GM23338 (cell line): ENCODE measurements at regions not wholly inside any gene's neighbourhood (a gene's known extent, or its start where the extent isn't known, plus 50 kb on each side); places are given as distances from the start of the nearest gene placed in this dataset.

Source experiments
- ATAC-seq: fragments of 200-7000 bp; cut with Tn5 transposase; 3 replicates; pipeline ENCODE4 v1.9.1; 2020
- DNase-seq: peaks from one replicate; pipeline ENCODE4 v3.0.0-alpha.2; 2015; ENCODE audit warnings: low spot score
- H2AFZ ChIP-seq: fragments of 200-600 bp; sonication (generic); 2 replicates; pipeline ENCODE4 v1.8.0; 2016; ENCODE audit warnings: antibody characterized with exemption, mild to moderate bottlenecking, moderate library complexity
- H3F3A ChIP-seq: fragments of 200-600 bp; sonication (generic); replicated peaks from 2 replicates; pipeline ENCODE4 v1.8.0; 2017; ENCODE audit warnings: antibody characterized with exemption, mixed run types, low read depth
- H3K27ac ChIP-seq: fragments of 200-600 bp; sonication (generic); 2 replicates; pipeline ENCODE4 v1.6.1; 2016; ENCODE audit warnings: low read depth
- H3K27me3 ChIP-seq: fragments of 200-600 bp; sonication (generic); 2 replicates; pipeline ENCODE4 v1.8.0; 2016; ENCODE audit warnings: mild to moderate bottlenecking, mixed run types, moderate library complexity; ENCODE audit not compliant: insufficient read depth
- H3K36me3 ChIP-seq: fragments of 200-600 bp; sonication (generic); 2 replicates; pipeline ENCODE4 v1.8.0; 2016; ENCODE audit warnings: mild to moderate bottlenecking; ENCODE audit not compliant: insufficient read depth
- H3K4me1 ChIP-seq: fragments of 200-600 bp; sonication (generic); 2 replicates; pipeline ENCODE4 v1.8.0; 2016; ENCODE audit warnings: mild to moderate bottlenecking, moderate library complexity; ENCODE audit not compliant: insufficient read depth
- H3K4me2 ChIP-seq: fragments of 200-600 bp; sonication (generic); 2 replicates; pipeline ENCODE4 v1.7.1; 2017; ENCODE audit warnings: mixed run types
- H3K4me3 ChIP-seq: fragments of 200-600 bp; sonication (generic); 2 replicates; pipeline ENCODE4 v1.6.1; 2016; ENCODE audit warnings: mixed run types
- H3K79me2 ChIP-seq: fragments of 200-600 bp; sonication (generic); replicated peaks from 2 replicates; pipeline ENCODE4 v1.8.0; 2017; ENCODE audit warnings: mild to moderate bottlenecking; ENCODE audit not compliant: insufficient read depth
- H3K9me2 ChIP-seq: fragments of 200-600 bp; sonication (generic); 2 replicates; pipeline ENCODE4 v1.8.0; 2017; ENCODE audit not compliant: insufficient read depth
- H4K20me1 ChIP-seq: fragments of 200-600 bp; sonication (generic); replicated peaks from 2 replicates; pipeline ENCODE4 v1.8.0; 2017; ENCODE audit warnings: mild to moderate bottlenecking; ENCODE audit not compliant: insufficient read depth
- H3K27ac Mint-ChIP-seq: 2 replicates; pipeline ENCODE4 v1.8.0; 2020; ENCODE audit warnings: inconsistent platforms, mild to moderate bottlenecking, moderate library complexity, mixed read lengths
- H3K27me3 Mint-ChIP-seq: 3 replicates; pipeline ENCODE4 v1.8.0; 2022; ENCODE audit warnings: low read depth, mild to moderate bottlenecking, moderate library complexity, mixed read lengths, inconsistent platforms; ENCODE audit not compliant: insufficient read depth, poor library complexity
- H3K36me3 Mint-ChIP-seq: 3 replicates; pipeline ENCODE4 v1.8.0; 2021; ENCODE audit warnings: low read depth, mild to moderate bottlenecking, inconsistent platforms, moderate library complexity, mixed read lengths
- H3K4me1 Mint-ChIP-seq: 3 replicates; pipeline ENCODE4 v1.8.0; 2020; ENCODE audit warnings: mild to moderate bottlenecking, inconsistent platforms, mixed read lengths
- H3K4me3 Mint-ChIP-seq: 3 replicates; pipeline ENCODE4 v1.8.0; 2021; ENCODE audit warnings: moderate library complexity, mild to moderate bottlenecking, inconsistent platforms, mixed read lengths
- H3K9me3 Mint-ChIP-seq: 3 replicates; pipeline ENCODE4 v1.8.0; 2020; ENCODE audit warnings: moderate library complexity, mild to moderate bottlenecking, inconsistent platforms, mixed read lengths
- CREB1 ChIP-seq: fragments of 250-450 bp; sonication (Bioruptor Pico); IDR thresholded peaks from 2 replicates; pipeline ENCODE4 v1.5.0; 2020; ENCODE audit warnings: low read depth, mild to moderate bottlenecking, moderate library complexity
- EZH2 ChIP-seq: fragments of 200-600 bp; sonication (generic); IDR thresholded peaks from one replicate; pipeline ENCODE4 v1.8.0; 2017; ENCODE audit warnings: antibody characterized with exemption, mild to moderate bottlenecking, low read depth; ENCODE audit not compliant: unreplicated experiment
- JUNB ChIP-seq: IDR thresholded peaks from one replicate; pipeline ENCODE4 v1.6.1; 2016; ENCODE audit warnings: antibody characterized with exemption; ENCODE audit not compliant: unreplicated experiment
- POLR2AphosphoS5 ChIP-seq: IDR thresholded peaks from 2 replicates; pipeline ENCODE4 v1.6.1; 2016; ENCODE audit warnings: antibody characterized with exemption, low read depth
- STAT1 ChIP-seq: IDR thresholded peaks from one replicate; pipeline ENCODE4 v1.6.1; 2016; ENCODE audit warnings: antibody characterized with exemption; ENCODE audit not compliant: unreplicated experiment
- ZNF114 ChIP-seq: fragments of 250-450 bp; sonication (Bioruptor Pico); IDR thresholded peaks from 2 replicates; pipeline ENCODE4 v1.5.0; 2020; ENCODE audit warnings: mild to moderate bottlenecking, moderate library complexity
- ZNF331 ChIP-seq: fragments of 250-450 bp; sonication (Bioruptor Pico); IDR thresholded peaks from 2 replicates; pipeline ENCODE4 v1.5.0; 2020; ENCODE audit warnings: low read depth, mild to moderate bottlenecking, moderate library complexity
- TF ChIP-seq, protein P1 (sequence below): IDR thresholded peaks from one replicate; pipeline ENCODE4 v1.6.1; 2018; ENCODE audit warnings: antibody characterized with exemption; ENCODE audit not compliant: unreplicated experiment
- TF ChIP-seq, protein P2 (sequence below): fragments of 250-450 bp; sonication (Bioruptor Pico); IDR thresholded peaks from 2 replicates; pipeline ENCODE4 v1.5.0; 2020; ENCODE audit warnings: mild to moderate bottlenecking, moderate library complexity
- TF ChIP-seq, protein P3 (sequence below), 2 experiments: fragments of 200-600 bp in 1 of 2; sonication (generic) in 1 of 2; conservative IDR thresholded peaks; 2 replicates each; pipeline versions ENCODE4 v1.5.1 to v1.6.1; 2016 to 2017; ENCODE audit warnings: antibody characterized with exemption in 2 of 2, low read depth in 2 of 2, mild to moderate bottlenecking in 2 of 2, moderate library complexity in 1 of 2

DNA sequence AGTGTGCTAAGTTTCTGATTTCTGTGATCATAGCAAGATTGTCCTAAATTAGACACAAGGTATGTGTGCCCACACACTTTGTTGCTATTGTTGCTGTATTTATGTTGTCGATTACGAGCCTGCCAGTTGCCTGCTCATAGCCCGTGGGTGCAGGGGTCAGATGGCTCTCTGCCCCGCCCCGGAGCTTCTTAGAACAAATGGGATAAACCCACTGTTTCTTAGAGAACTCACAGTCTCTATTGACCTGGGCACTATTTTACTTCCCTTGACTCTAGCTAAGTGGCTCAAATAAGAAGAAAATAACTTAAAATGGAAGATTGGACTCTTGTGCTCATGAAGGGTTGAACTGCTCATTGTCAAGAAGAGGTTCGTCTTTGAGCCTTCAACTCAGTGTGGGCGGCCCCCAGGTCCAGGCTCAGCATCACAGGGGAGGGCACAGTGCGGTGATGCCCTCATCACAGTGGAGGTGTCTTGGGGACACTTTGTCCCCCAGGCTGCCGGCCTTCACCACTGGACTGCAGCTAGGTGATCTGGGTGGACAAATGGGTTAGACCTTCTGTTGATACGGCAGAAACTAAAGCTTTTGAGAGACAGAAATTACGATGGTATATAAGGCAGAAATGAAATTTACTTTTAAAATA, 155.5 kb downstream of the TENT4A start:
- Mint-ChIP-seq H3K4me3 (no peak overlapping the region), H3K9me3 (peaks cover 5% of the 10 kb centered on the region), H3K36me3 (peaks cover 4% of the 10 kb centered on the region; the same call in 2 of the 3 replicates), H3K27ac (no peak overlapping the region), H3K4me1 (no peaks in the 10 kb centered on the region), H3K27me3 (peaks cover 1% of the 10 kb centered on the region)
- Histone ChIP-seq H3K9me2 (peaks cover 5% of the 10 kb centered on the region; the same call in 1 of the 2 replicates), H2AFZ (no peak overlapping the region), H3K27ac (no peak overlapping the region), H3F3A (no peaks in the 10 kb centered on the region), H3K4me3 (no peak overlapping the region), H3K27me3 (no peaks in the 10 kb centered on the region), H3K79me2 (no peaks in the 10 kb centered on the region), H4K20me1 (no peaks in the 10 kb centered on the region), H3K36me3 (no peaks in the 10 kb centered on the region), H3K4me2 (no peak overlapping the region), H3K4me1 (no peaks in the 10 kb centered on the region)
- TF ChIP-seq EZH2: no peak
- no peak for TF ChIP-seq ZNF114 (CRISPR knock-in tag)
- no peak for TF ChIP-seq POLR2AphosphoS5
- TF ChIP-seq, protein P1, sequence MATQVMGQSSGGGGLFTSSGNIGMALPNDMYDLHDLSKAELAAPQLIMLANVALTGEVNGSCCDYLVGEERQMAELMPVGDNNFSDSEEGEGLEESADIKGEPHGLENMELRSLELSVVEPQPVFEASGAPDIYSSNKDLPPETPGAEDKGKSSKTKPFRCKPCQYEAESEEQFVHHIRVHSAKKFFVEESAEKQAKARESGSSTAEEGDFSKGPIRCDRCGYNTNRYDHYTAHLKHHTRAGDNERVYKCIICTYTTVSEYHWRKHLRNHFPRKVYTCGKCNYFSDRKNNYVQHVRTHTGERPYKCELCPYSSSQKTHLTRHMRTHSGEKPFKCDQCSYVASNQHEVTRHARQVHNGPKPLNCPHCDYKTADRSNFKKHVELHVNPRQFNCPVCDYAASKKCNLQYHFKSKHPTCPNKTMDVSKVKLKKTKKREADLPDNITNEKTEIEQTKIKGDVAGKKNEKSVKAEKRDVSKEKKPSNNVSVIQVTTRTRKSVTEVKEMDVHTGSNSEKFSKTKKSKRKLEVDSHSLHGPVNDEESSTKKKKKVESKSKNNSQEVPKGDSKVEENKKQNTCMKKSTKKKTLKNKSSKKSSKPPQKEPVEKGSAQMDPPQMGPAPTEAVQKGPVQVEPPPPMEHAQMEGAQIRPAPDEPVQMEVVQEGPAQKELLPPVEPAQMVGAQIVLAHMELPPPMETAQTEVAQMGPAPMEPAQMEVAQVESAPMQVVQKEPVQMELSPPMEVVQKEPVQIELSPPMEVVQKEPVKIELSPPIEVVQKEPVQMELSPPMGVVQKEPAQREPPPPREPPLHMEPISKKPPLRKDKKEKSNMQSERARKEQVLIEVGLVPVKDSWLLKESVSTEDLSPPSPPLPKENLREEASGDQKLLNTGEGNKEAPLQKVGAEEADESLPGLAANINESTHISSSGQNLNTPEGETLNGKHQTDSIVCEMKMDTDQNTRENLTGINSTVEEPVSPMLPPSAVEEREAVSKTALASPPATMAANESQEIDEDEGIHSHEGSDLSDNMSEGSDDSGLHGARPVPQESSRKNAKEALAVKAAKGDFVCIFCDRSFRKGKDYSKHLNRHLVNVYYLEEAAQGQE: no peak
- no peak for TF ChIP-seq STAT1
- TF ChIP-seq ZNF331 (CRISPR knock-in tag): no peak
- TF ChIP-seq CREB1 (CRISPR knock-in tag): no peak
- no peak for DNase-seq
- no peak for ATAC-seq

DNA sequence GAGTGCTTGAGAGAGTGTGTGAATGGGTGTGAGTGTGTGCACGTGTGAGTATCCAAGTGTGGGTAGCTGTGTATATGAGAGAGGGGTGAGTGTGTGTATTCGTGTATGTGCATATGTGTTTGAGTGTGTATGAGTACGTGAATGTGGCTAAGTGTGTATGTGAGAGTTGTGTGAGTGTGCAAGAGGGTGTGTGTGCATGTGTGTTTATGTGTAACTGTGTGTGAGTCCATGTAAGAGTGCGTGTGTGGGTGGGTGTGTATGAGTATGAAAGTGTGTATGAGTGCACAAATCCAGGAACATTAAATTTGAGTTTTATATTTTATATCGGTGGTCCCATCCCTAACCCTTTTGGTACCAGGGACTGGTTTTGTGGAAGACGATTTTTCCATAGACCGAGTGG, 156.4 kb downstream of the TENT4A start:
- H2AFZ ChIP-seq: no peak overlapping the region
- peaks cover 4% of the 10 kb centered on the region; the same call in 2 of the 3 replicates for H3K36me3 Mint-ChIP-seq
- no peak overlapping the region for H3K4me2 ChIP-seq
- no peaks in the 10 kb centered on the region for H3F3A ChIP-seq
- no peaks in the 10 kb centered on the region for H3K4me1 ChIP-seq
- H3K4me3 ChIP-seq: no peak overlapping the region
- H3K27ac ChIP-seq: no peak overlapping the region
- peaks cover 1% of the 10 kb centered on the region for H3K27me3 Mint-ChIP-seq
- H3K36me3 ChIP-seq: no peaks in the 10 kb centered on the region
- peaks cover 5% of the 10 kb centered on the region; the same call in 1 of the 2 replicates for H3K9me2 ChIP-seq
- H3K27ac Mint-ChIP-seq: no peak overlapping the region
- no peaks in the 10 kb centered on the region for H3K4me1 Mint-ChIP-seq
- H4K20me1 ChIP-seq: no peaks in the 10 kb centered on the region
- peaks cover 5% of the 10 kb centered on the region for H3K9me3 Mint-ChIP-seq
- no peaks in the 10 kb centered on the region for H3K79me2 ChIP-seq
- H3K27me3 ChIP-seq: no peaks in the 10 kb centered on the region
- no peak overlapping the region for H3K4me3 Mint-ChIP-seq
- no peak for ATAC-seq
- DNase-seq: no peak
- TF ChIP-seq ZNF331 (CRISPR knock-in tag) (no peak), EZH2 (no peak), ZNF114 (CRISPR knock-in tag) (no peak), JUNB (no peak)
- TF ChIP-seq, protein P2, sequence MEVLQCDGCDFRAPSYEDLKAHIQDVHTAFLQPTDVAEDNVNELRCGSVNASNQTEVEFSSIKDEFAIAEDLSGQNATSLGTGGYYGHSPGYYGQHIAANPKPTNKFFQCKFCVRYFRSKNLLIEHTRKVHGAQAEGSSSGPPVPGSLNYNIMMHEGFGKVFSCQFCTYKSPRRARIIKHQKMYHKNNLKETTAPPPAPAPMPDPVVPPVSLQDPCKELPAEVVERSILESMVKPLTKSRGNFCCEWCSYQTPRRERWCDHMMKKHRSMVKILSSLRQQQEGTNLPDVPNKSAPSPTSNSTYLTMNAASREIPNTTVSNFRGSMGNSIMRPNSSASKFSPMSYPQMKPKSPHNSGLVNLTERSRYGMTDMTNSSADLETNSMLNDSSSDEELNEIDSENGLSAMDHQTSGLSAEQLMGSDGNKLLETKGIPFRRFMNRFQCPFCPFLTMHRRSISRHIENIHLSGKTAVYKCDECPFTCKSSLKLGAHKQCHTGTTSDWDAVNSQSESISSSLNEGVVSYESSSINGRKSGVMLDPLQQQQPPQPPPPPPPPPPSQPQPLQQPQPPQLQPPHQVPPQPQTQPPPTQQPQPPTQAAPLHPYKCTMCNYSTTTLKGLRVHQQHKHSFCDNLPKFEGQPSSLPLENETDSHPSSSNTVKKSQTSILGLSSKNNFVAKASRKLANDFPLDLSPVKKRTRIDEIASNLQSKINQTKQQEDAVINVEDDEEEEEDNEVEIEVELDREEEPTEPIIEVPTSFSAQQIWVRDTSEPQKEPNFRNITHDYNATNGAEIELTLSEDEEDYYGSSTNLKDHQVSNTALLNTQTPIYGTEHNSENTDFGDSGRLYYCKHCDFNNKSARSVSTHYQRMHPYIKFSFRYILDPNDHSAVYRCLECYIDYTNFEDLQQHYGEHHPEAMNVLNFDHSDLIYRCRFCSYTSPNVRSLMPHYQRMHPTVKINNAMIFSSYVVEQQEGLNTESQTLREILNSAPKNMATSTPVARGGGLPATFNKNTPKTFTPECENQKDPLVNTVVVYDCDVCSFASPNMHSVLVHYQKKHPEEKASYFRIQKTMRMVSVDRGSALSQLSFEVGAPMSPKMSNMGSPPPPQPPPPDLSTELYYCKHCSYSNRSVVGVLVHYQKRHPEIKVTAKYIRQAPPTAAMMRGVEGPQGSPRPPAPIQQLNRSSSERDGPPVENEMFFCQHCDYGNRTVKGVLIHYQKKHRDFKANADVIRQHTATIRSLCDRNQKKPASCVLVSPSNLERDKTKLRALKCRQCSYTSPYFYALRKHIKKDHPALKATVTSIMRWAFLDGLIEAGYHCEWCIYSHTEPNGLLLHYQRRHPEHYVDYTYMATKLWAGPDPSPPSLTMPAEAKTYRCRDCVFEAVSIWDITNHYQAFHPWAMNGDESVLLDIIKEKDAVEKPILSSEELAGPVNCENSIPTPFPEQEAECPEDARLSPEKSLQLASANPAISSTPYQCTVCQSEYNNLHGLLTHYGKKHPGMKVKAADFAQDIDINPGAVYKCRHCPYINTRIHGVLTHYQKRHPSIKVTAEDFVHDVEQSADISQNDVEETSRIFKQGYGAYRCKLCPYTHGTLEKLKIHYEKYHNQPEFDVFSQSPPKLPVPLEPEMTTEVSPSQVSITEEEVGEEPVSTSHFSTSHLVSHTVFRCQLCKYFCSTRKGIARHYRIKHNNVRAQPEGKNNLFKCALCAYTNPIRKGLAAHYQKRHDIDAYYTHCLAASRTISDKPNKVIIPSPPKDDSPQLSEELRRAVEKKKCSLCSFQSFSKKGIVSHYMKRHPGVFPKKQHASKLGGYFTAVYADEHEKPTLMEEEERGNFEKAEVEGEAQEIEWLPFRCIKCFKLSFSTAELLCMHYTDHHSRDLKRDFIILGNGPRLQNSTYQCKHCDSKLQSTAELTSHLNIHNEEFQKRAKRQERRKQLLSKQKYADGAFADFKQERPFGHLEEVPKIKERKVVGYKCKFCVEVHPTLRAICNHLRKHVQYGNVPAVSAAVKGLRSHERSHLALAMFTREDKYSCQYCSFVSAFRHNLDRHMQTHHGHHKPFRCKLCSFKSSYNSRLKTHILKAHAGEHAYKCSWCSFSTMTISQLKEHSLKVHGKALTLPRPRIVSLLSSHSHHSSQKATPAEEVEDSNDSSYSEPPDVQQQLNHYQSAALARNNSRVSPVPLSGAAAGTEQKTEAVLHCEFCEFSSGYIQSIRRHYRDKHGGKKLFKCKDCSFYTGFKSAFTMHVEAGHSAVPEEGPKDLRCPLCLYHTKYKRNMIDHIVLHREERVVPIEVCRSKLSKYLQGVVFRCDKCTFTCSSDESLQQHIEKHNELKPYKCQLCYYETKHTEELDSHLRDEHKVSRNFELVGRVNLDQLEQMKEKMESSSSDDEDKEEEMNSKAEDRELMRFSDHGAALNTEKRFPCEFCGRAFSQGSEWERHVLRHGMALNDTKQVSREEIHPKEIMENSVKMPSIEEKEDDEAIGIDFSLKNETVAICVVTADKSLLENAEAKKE (CRISPR knock-in tag): no peak
- TF ChIP-seq, protein P3, sequence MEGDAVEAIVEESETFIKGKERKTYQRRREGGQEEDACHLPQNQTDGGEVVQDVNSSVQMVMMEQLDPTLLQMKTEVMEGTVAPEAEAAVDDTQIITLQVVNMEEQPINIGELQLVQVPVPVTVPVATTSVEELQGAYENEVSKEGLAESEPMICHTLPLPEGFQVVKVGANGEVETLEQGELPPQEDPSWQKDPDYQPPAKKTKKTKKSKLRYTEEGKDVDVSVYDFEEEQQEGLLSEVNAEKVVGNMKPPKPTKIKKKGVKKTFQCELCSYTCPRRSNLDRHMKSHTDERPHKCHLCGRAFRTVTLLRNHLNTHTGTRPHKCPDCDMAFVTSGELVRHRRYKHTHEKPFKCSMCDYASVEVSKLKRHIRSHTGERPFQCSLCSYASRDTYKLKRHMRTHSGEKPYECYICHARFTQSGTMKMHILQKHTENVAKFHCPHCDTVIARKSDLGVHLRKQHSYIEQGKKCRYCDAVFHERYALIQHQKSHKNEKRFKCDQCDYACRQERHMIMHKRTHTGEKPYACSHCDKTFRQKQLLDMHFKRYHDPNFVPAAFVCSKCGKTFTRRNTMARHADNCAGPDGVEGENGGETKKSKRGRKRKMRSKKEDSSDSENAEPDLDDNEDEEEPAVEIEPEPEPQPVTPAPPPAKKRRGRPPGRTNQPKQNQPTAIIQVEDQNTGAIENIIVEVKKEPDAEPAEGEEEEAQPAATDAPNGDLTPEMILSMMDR (conservative IDR thresholded peaks at IDR 0.05; ENCODE audit: low read depth in 2 of 2): no peak
